ENCODE measurements at regions not wholly inside any gene's neighbourhood (a gene's known extent, or its start where the extent isn't known, plus 50 kb on each side); places are given as distances from the start of the nearest gene placed in this dataset.

GRCh38 chr12:13744561-13744960 lies 236.8 kb downstream of the GRIN2B start:
- TF ChIP-seq CTCF (conservative IDR thresholded peaks at IDR 0.05; ENCODE audit: low read depth, low read length) = no peak
- no peak for DNase-seq (ENCODE audit: low read depth)
- H3K4me3 ChIP-seq (ENCODE audit: low read depth, low read length) = no peak overlapping the region

GRCh38 chr12:13740149-13740545 lies 241.3 kb downstream of the GRIN2B start:
- no peak for DNase-seq (ENCODE audit: low read depth)
- TF ChIP-seq CTCF (conservative IDR thresholded peaks at IDR 0.05; ENCODE audit: low read depth, low read length) = no peak
- H3K4me3 ChIP-seq (ENCODE audit: low read depth, low read length) = no peak overlapping the region

GRCh38 chr12:13735734-13736133 lies 245.7 kb downstream of the GRIN2B start:
- DNase-seq (ENCODE audit: low read depth) = no peak

GRCh38 chr12:13734584-13735152 lies 246.7 kb downstream of the GRIN2B start:
- no peak overlapping the region for H3K4me3 ChIP-seq (ENCODE audit: low read depth, low read length)
- DNase-seq (ENCODE audit: low read depth) = no peak
- TF ChIP-seq CTCF (conservative IDR thresholded peaks at IDR 0.05; ENCODE audit: low read depth, low read length) = no peak

More at GRCh38 chr12:13735734-13736133, 245.7 kb downstream of the GRIN2B start:
- TF ChIP-seq CTCF (conservative IDR thresholded peaks at IDR 0.05; ENCODE audit: low read depth, low read length) = no peak
- H3K4me3 ChIP-seq (ENCODE audit: low read depth, low read length) = no peak overlapping the region

- no peak for TF ChIP-seq CTCF (conservative IDR thresholded peaks at IDR 0.05; ENCODE audit: low read depth, low read length)
- peak; percentile 97 for DNase-seq (ENCODE audit: low read depth)
- H3K4me3 ChIP-seq (ENCODE audit: low read depth, low read length) = no peak overlapping the region
Observed at GRCh38 chr12:13727707-13728195, 253.7 kb downstream of the GRIN2B start.

- no peak for DNase-seq (ENCODE audit: low read depth)
- TF ChIP-seq CTCF (conservative IDR thresholded peaks at IDR 0.05; ENCODE audit: low read depth, low read length) = no peak
- H3K4me3 ChIP-seq (ENCODE audit: low read depth, low read length) = no peak overlapping the region
Observed at GRCh38 chr12:13725049-13725448, 256.4 kb downstream of the GRIN2B start.

- no peak overlapping the region for H3K4me3 ChIP-seq (ENCODE audit: low read depth, low read length)
- no peak for TF ChIP-seq CTCF (conservative IDR thresholded peaks at IDR 0.05; ENCODE audit: low read depth, low read length)
- DNase-seq (ENCODE audit: low read depth) = no peak
Observed at GRCh38 chr12:13724136-13724535, 257.3 kb downstream of the GRIN2B start.

All from epithelial cell of proximal tubule (primary cell).